HCEC 1CT (cell line): ENCODE measurements at regions not wholly inside any gene's neighbourhood (a gene's known extent, or its start where the extent isn't known, plus 50 kb on each side); places are given as distances from the start of the nearest gene placed in this dataset.
A peak's percentile ranks its signal among the peaks of the same experiment; 100 is the strongest.

ENCODE experiments used
- DNase-seq: peaks from one replicate; pipeline ENCODE4 v3.0.0-alpha.2; 2017

DNA sequence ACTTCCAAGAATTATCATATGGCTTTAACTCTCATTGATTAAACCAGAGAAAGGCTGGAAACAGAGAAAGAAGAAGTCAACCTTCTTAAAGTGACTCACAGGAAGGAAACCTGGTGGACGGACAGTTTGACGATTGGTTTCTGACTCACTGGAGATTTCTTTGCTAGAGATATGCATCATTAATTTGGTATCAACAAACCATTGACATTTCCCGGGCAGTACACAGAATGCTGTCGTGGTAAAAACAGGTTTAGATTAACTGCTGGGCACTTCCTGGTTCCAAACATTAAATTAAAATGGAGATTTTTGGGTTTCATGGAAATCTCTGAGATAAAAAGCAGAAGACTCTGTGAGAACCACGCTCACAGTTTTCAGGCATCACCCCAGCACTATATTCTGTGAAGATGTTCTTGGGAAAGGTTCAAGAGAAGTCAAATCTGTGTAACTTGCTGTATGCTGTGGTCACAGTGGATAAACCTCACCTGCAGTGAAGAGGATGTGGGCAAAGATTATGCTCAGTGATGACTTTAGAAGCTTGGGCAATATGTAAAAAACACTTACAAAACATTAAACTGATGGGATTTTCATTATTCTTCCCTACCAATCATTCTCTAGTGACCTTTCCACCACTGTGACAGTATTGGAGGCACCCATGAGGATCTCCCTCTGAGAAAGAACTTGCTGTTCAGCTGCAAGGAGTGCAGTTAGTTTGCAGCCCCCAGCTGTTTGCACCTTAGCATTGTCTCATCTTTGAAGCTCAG lies 61.1 kb upstream of the CD44 start:
- DNase-seq = peak; percentile 85

DNA sequence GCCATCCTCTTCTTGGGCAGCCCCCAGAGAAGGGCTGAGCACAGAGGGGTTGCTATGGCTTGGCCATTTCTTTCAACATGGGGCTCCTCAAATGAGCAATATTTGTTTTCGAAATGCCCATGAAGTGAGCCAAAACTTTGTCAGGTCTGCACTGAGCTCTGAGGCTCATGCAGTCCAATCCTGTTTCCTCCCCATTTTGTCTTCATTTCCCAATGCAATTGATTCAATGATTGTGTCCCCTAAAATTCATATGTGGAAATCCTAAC lies 60.6 kb upstream of the CD44 start:
- no peak for DNase-seq

DNA sequence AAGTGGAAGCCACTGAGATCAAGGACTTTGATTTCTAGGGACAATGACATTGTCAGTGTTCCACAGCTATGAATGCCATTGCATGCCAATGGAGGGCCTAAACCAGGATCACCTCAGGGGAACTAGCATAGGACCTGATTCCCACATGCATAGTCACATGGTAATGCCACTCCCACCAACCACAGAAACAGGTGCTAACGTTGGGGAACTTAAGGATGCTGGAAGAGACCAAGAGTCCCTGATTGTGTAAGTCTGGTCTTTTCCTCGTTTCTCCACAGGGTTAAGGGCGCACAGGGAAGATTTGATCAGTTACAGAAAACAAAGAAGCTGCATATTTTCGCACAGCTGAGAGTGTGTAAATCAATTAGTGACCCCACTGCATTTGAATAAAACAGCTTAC lies 59.4 kb upstream of the CD44 start:
- DNase-seq = no peak

DNA sequence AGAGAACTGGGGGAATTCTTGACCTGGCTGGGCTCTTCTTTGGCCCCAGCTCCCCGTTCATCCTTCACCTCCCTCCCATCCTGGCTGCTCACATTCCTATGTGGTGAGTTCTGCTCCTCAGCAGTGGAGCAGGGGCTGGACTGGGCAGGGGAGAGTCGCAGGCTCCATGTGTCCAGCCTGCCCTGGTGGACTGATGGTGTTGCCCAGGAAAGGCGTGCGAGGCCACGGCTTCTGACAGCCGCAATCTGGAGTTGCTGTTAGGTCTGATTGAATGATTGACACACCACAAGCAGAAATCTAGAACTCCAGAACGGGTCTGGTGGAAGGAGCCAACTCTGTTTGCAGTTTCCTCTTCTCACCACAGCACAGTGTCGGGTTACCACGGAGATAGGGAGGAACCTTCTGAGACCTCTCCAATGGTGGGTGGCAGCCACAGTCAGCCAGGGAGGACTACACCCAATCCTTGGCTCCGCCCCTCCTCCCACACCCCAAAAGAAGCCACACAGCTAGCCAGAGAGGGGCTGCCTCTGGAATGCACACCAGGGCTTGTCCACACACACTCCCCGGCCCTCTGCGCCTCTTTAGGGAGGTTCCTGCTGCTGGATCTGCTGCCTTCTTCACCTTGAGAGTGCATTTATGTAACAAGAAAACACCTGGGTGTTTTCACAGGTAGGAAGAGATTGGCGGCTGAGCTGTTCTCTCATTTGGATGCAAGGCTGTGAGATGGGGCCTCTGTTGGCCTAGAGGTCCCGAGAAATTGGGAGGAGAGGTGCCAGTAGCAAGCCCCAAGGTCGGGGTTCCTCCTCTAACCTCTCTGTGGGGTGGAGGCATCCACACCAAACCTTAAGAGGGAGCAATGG lies 56.4 kb upstream of the CD44 start:
- DNase-seq = peak; percentile 89

DNA sequence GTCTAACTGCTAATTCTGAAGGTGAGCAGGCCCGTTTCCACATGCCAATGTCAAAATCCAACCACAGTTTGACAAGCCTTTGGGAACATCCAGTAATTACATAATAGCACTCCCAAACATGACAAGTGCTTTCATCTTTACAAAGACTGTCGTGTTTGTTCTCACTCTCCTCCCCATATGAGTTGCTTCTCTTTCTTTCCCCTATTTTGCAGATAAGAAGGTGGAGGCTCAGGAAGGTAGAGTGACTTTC lies 55.9 kb upstream of the CD44 start:
- no peak for DNase-seq

DNA sequence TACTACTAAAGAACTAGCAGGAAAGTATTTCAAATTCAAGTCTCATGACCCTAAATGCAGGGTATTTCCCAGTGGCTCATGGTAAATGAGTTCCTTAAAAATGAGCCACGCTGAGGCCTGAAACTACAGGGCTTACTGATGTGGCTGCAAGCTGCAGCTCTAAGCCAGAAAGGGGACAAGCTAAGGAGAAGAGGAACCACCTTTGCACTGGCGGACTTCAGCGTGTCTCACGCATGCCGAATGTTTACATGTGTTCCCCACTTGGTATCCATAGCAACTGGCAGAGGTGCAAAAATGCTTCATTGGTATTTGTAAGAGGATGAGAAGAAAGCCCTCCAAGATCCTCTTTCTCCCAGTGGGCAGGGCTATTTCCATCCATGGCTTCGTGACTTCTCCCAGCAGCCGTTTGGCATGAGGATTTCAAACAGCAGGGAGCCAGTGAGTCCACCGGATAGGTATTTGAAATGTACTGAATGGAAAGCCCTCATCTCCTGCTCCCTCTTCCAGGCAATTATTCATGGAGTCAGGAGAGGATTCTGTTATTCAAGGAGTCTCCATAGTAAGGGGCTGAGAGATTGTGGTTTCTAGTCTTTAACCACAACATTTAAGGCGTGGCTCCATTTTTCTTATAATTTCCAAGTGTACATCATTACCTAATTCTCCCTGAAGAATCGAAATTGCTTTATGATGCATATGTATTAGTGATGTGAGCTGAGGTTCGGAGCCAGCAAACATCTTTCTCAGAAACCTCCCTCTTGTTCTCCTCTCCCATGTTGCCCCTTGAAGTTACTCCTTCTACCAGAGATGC lies 55.3 kb upstream of the CD44 start:
- DNase-seq = peak; percentile 91

DNA sequence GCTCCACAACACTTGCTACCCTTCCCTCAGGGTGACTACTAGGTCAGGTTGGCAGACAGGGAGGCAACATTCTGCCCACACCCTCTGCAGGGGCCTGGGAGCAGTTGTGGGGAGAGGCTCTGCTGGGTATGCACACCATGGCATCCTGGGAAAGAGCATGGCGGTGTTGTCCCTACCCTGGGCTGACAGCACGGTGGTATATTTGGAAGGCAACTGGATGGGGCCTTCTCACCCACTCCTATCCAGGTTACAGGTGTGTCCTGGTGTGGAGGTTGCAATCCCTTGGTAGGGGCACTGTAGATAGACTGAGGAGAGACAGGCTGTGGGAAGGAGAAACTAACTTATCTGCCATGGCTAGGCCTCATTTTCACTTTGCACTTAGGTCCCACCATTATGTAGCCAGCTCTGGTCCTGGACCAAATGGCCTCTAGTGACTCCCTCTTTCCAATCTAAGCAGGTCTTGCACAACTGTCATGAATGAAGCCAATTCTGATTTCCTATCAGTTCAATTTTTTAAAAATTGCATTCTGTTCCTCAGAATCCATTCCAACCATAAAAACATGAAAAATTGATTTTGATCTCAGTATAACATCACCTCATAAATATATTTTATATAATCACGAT lies 54.0 kb upstream of the CD44 start:
- DNase-seq = no peak

DNA sequence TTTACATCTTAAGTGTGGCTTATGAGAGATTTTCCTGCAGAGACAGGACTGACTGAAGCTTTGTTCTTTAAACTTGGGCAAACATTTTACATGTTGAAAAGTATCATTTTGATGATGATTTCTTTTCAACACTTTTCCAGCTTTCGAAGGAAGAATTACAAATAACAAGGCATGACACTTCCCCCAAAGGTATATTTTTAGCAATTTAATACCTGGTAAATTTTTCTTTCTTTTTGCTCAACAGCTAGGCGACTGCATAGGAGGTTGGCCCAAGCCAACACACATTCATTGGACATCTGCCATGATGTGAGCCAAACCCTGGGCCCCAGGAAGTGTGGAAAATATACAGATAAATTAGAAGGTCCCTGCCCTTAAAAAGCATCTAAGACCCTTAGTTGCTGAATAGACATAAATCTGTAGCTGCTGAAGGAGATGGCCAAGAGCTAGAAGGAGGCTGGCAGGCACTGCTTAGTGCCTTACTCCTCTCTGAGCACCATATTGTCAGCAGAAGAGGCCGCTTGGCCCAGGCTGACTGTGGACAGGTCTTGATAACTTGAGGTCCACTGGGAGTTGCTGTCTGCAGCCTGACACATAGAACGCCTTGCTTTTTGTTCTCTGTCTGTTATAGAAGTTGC lies 53.3 kb upstream of the CD44 start:
- DNase-seq = no peak

DNA sequence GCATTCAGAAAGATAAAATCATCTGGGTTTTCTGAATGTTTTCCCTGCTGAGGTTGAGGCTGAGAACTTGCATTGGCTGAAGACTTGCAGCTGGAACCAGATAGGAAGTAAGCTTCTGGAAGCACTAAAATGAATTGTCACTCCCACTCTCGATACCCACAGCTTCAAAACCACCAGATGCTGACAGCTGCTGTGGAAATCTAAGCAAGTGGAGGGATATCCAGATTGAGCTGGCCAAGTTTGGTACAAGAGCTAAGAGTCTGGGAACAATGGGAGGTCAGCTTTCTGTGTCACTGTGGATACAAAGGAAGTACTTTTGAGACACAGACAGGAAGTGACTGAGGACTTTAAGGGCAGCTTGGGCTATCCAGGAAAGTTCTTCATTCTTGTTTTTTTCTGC lies 51.3 kb upstream of the CD44 start:
- DNase-seq = peak; percentile 45

DNA sequence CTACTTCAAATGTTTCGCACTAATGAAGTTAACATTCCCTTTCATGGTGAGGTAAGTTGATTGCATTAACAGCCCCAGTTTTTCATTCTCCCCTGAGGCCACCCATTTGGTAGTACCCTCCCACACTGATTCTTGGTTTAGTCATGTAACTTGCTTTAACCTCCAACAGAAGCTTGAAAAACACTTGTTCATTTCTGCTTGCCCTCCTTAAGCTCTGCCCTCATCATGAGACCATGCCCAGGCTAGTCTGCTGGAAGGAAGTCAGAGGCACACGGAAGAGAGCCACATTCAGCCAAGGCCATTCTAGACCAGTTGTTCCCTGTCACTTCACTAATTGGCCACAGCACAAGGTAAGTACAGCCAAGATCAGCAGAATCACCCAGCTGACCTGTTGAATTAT lies 50.7 kb upstream of the CD44 start:
- no peak for DNase-seq

DNA sequence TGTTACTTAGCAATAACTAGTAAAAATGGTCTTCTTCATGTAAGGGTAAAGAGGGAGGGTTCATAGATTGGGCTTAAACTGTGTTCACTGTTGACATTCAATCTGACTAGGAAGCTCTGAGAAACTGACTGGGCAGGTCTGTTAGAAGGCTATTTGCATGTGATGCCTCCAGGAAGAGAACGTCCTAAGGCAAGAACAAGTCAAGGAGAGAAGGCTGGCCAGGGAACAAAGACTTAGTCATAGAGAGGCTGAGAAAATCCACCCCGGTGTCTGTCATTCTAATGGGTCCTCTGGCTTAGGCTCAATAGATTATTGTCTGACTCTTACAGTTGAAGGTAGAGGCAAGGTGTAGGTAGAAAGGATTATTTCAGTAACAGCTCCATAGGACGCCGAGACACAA lies 50.3 kb upstream of the CD44 start:
- no peak for DNase-seq
